ENCODE measurements at regions not wholly inside any gene's neighbourhood (a gene's known extent, or its start where the extent isn't known, plus 50 kb on each side); places are given as distances from the start of the nearest gene placed in this dataset.
"Not testable (repeated sequence)": the region's sequence is repeated elsewhere in the genome, so short reads cannot be mapped to it uniquely, and the experiment has no call there.

- no peak for TF ChIP-seq CTCF (IDR thresholded peaks at IDR 0.05; ENCODE audit: low read depth, low read length)
- DNase-seq (ENCODE audit: extremely low read depth, low read depth): no peak
These were observed 110.1 kb upstream of the ADTRP start for GRCh38 chr6:11888727-11889126.

- no peak for TF ChIP-seq CTCF (IDR thresholded peaks at IDR 0.05; ENCODE audit: low read depth, low read length)
These were observed 106.6 kb upstream of the ADTRP start for GRCh38 chr6:11885159-11885558.

GRCh38 chr6:11883471-11883870, 104.9 kb upstream of the ADTRP start:
- not testable (repeated sequence) for DNase-seq (ENCODE audit: extremely low read depth, low read depth)

More at GRCh38 chr6:11885159-11885558, 106.6 kb upstream of the ADTRP start:
- DNase-seq (ENCODE audit: extremely low read depth, low read depth): no peak

- DNase-seq (ENCODE audit: extremely low read depth, low read depth): not testable (repeated sequence)
These were observed 101.6 kb upstream of the ADTRP start for GRCh38 chr6:11880156-11880555.

GRCh38 chr6:11878735-11879134, 100.1 kb upstream of the ADTRP start:
- no peak for DNase-seq (ENCODE audit: extremely low read depth, low read depth)
- TF ChIP-seq CTCF (IDR thresholded peaks at IDR 0.05; ENCODE audit: low read depth, low read length): no peak

GRCh38 chr6:11878029-11878428, 99.4 kb upstream of the ADTRP start:
- no peak for DNase-seq (ENCODE audit: extremely low read depth, low read depth)
- no peak for TF ChIP-seq CTCF (IDR thresholded peaks at IDR 0.05; ENCODE audit: low read depth, low read length)

- TF ChIP-seq CTCF (IDR thresholded peaks at IDR 0.05; ENCODE audit: low read depth, low read length): no peak
- DNase-seq (ENCODE audit: extremely low read depth, low read depth): no peak
These were observed 98.4 kb upstream of the ADTRP start for GRCh38 chr6:11876934-11877433.

GRCh38 chr6:11875325-11876109, 96.9 kb upstream of the ADTRP start:
- TF ChIP-seq CTCF (IDR thresholded peaks at IDR 0.05; ENCODE audit: low read depth, low read length): no peak
- DNase-seq (ENCODE audit: extremely low read depth, low read depth): no peak
